Thyroid gland (tissue), 4 donors: ENCODE measurements at regions not wholly inside any gene's neighbourhood (a gene's known extent, or its start where the extent isn't known, plus 50 kb on each side); places are given as distances from the start of the nearest gene placed in this dataset.

Source experiments
- POLR2A ChIP-seq, 2 donors: fragments of 450-650 bp; IDR thresholded peaks; one replicate each; pipeline ENCODE4 v1.6.1; 2017; ENCODE audit warnings: antibody characterized with exemption in 2 of 2, mild to moderate bottlenecking in 2 of 2, moderate library complexity in 1 of 2
- TF ChIP-seq, protein P1 (sequence below), 6 experiments: fragments of 200-600 bp in 3 of 6; fragments of 450-650 bp in 3 of 6; sonication (generic) in 3 of 6; IDR thresholded peaks; one replicate each; pipeline ENCODE4 v1.5.1; 2016 to 2019; ENCODE audit warnings: antibody characterized with exemption in 6 of 6, mild to moderate bottlenecking in 2 of 6, inconsistent platforms in 1 of 6, moderate library complexity in 1 of 6

DNA sequence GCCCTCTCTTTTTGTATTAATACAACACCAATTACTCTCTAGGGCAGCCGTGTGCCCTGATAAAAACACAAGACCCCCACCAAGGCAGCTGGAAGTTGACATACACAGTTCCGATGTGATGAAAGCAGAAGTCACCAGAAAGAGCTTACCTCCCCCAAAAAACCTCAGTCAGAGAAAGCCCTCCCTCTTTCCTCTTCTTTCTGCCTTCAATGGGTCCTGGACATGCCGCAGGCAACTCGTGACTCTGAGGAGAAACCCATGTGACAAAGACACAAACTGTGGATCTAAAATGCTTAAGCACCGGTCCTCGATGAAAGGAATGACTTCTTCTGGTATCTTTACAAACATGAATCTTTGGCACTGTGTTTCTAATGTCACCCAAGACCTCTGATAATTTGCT lies 117.7 kb upstream of the CCDC28A start:
- TF ChIP-seq, protein P1, sequence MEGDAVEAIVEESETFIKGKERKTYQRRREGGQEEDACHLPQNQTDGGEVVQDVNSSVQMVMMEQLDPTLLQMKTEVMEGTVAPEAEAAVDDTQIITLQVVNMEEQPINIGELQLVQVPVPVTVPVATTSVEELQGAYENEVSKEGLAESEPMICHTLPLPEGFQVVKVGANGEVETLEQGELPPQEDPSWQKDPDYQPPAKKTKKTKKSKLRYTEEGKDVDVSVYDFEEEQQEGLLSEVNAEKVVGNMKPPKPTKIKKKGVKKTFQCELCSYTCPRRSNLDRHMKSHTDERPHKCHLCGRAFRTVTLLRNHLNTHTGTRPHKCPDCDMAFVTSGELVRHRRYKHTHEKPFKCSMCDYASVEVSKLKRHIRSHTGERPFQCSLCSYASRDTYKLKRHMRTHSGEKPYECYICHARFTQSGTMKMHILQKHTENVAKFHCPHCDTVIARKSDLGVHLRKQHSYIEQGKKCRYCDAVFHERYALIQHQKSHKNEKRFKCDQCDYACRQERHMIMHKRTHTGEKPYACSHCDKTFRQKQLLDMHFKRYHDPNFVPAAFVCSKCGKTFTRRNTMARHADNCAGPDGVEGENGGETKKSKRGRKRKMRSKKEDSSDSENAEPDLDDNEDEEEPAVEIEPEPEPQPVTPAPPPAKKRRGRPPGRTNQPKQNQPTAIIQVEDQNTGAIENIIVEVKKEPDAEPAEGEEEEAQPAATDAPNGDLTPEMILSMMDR (IDR thresholded peaks at IDR 0.05) = no peak
- no peak for TF ChIP-seq POLR2A (IDR thresholded peaks at IDR 0.05)
